ENCODE measurements at regions not wholly inside any gene's neighbourhood (a gene's known extent, or its start where the extent isn't known, plus 50 kb on each side); places are given as distances from the start of the nearest gene placed in this dataset.

DNA sequence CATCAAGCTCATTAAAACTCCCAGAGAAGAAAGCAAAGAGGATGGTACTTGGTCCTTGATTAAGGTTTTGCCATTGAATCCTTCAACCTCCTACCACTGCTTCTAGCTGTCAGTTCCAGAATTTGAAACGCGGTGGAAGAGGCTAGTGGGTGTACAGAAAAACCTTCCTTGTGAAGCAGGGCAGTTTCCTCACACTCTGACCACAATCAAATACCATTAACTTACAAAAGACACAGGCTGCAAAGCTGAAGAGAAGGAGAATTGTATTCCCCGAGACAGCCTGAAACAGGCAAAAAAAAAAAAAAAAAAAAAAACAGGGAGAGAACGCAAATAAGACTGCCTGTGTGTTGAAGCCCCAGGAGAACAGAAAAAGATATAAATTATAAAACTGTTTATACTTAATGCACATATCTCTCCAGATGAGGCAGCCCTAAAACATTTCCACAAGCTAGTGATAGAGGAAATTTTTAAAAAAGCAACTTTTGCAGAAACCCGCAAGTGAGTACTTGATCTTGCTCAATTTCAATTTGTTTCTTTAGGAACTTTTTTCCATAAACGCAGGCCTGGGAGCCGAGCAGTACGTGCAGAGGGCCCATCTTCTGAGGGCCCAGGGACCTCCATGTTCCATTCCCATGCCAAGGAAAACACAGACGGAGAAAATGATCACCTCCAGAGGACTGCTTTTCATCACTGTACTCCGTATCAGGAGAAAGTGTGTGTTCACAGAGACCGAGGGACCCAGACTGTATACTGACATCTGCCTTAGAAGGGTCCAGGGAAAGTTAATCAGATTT lies 218.7 kb upstream of the BLID start:
- no peak overlapping the region for H3K27ac ChIP-seq
- no peak for TF ChIP-seq ZFX (IDR thresholded peaks at IDR 0.05)
- TF ChIP-seq, protein P1, sequence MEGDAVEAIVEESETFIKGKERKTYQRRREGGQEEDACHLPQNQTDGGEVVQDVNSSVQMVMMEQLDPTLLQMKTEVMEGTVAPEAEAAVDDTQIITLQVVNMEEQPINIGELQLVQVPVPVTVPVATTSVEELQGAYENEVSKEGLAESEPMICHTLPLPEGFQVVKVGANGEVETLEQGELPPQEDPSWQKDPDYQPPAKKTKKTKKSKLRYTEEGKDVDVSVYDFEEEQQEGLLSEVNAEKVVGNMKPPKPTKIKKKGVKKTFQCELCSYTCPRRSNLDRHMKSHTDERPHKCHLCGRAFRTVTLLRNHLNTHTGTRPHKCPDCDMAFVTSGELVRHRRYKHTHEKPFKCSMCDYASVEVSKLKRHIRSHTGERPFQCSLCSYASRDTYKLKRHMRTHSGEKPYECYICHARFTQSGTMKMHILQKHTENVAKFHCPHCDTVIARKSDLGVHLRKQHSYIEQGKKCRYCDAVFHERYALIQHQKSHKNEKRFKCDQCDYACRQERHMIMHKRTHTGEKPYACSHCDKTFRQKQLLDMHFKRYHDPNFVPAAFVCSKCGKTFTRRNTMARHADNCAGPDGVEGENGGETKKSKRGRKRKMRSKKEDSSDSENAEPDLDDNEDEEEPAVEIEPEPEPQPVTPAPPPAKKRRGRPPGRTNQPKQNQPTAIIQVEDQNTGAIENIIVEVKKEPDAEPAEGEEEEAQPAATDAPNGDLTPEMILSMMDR (conservative IDR thresholded peaks at IDR 0.05): no peak

DNA sequence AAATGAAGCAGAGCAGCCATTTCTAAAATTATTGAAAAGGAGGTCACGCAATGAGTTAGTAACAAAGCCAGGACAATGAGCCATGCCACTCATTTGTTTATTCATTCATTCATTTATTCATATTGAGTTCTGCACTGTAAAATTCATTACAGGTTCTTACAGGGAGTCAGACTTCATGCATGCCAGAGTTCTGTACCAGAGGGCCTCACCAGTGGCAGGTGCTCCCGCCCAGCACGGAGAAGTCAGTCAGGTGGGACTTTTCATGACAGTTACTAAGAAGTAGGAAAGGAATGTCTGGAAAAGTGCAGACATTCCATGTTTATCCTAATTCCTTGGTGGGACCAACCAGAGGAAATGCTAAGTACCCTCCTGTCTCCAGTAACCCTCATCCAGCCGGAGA lies 217.5 kb upstream of the BLID start:
- no peak overlapping the region for H3K27ac ChIP-seq
- TF ChIP-seq ZFX (IDR thresholded peaks at IDR 0.05): no peak
- TF ChIP-seq, protein P1 (conservative IDR thresholded peaks at IDR 0.05): no peak

GRCh38 chr11:122331079-122331478 lies 215.1 kb upstream of the BLID start:
- no peak overlapping the region for H3K27ac ChIP-seq
- TF ChIP-seq ZFX (IDR thresholded peaks at IDR 0.05): no peak
- TF ChIP-seq, protein P1 (conservative IDR thresholded peaks at IDR 0.05): no peak

DNA sequence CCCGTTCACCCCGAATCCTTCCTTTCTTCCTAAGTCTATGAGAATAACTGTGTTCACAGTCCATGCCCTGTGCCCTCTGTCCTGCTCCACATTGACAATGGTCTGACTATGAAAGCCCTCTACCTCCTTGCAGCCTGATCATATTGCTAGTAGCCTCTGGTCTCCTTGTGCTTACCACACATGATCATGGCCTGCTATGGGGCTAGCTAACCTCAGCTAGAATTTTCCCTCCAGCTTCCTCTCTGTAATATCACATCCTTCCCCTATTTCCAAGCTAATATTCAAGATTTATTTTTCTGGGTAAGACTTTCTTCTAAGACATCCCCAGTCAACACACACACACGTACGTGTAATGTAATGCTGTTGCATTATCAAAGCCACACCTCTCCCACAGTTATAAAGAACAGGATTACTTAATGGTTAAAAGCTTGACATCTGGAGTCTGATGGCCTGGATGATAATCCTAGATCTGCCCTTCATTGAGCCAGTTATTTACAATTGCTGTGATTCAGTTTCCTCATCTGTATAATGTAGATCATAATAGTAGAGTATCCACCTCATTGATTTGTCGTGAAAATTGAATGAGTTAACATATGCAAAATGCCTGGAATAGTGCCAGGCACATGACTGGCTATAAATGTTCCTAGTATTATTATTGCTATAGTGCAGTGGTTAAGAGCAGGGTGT lies 214.4 kb upstream of the BLID start:
- TF ChIP-seq ZFX (IDR thresholded peaks at IDR 0.05): no peak
- TF ChIP-seq, protein P1 (conservative IDR thresholded peaks at IDR 0.05): no peak
- H3K27ac ChIP-seq: no peak overlapping the region

GRCh38 chr11:122327528-122327927 lies 211.5 kb upstream of the BLID start:
- TF ChIP-seq ZFX (IDR thresholded peaks at IDR 0.05): no peak
- TF ChIP-seq, protein P1 (conservative IDR thresholded peaks at IDR 0.05): no peak
- no peak overlapping the region for H3K27ac ChIP-seq

DNA sequence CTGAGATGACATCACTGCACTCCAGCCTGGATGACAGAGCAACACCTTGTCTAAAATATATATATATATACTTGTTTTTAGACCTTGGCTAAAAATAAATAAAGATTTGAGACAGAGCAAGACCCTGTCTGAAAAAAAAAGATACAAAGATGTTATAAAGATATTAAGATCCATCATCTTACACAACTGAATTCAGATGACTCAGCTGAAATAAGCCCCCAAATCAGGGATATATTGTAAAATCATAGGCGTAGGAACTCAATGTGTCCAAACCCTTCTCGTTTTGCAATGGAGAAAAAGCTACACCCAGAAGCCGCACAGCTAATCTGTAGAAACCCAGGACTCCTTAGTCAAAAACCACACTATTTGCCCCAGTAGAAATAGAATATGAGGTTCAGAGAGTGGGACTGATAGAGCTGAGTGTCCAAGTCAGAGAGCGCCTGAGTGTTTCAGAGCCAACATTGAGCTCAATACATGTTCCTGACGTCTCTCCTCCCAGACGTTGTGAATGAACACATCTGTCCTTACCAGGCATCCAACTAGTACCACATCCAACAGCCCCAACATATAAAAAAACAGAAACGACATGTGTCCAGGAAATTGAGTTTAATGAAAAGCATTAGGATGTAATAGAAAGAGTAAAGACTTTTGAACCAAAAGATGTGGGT lies 207.9 kb upstream of the BLID start:
- H3K27ac ChIP-seq: no peak overlapping the region
- TF ChIP-seq, protein P1 (conservative IDR thresholded peaks at IDR 0.05): no peak
- TF ChIP-seq ZFX (IDR thresholded peaks at IDR 0.05): no peak

GRCh38 chr11:122322329-122322728 lies 206.3 kb upstream of the BLID start:
- TF ChIP-seq, protein P1 (conservative IDR thresholded peaks at IDR 0.05): no peak
- no peak for TF ChIP-seq ZFX (IDR thresholded peaks at IDR 0.05)
- no peak overlapping the region for H3K27ac ChIP-seq

All from C4-2B (cell line).